HG03103 (cell line): ENCODE measurements at regions not wholly inside any gene's neighbourhood (a gene's known extent, or its start where the extent isn't known, plus 50 kb on each side); places are given as distances from the start of the nearest gene placed in this dataset.

Source experiments
- ATAC-seq: cut with Tn5 transposase; IDR thresholded peaks from one replicate; pipeline ENCODE4 v1.9.1; 2021; ENCODE audit warnings: low read depth; ENCODE audit not compliant: unreplicated experiment

GRCh38 chr13:34816908-34817665 lies 125.0 kb upstream of the NBEA start:
- no peak for ATAC-seq

DNA sequence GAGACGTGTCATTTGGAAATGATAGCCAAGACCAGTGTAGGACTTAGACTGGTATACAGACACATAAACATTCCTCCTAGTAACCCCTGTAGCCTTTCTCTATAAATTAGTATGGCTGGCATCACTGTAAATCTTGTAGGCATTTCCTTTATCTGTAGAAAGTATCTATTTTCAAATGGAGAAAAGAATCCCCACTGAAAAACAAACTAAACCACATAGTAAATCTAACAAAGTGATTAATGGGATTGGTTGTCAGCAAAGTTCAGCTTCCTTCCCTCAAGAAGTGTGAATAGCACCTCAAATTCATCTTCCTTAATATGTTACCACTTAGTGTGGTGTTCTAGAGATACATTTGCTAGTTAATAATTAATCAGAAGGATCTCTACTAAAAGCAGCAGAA lies 119.4 kb upstream of the NBEA start:
- ATAC-seq = no peak

GRCh38 chr13:34826432-34826831 lies 115.6 kb upstream of the NBEA start:
- ATAC-seq = no peak

DNA sequence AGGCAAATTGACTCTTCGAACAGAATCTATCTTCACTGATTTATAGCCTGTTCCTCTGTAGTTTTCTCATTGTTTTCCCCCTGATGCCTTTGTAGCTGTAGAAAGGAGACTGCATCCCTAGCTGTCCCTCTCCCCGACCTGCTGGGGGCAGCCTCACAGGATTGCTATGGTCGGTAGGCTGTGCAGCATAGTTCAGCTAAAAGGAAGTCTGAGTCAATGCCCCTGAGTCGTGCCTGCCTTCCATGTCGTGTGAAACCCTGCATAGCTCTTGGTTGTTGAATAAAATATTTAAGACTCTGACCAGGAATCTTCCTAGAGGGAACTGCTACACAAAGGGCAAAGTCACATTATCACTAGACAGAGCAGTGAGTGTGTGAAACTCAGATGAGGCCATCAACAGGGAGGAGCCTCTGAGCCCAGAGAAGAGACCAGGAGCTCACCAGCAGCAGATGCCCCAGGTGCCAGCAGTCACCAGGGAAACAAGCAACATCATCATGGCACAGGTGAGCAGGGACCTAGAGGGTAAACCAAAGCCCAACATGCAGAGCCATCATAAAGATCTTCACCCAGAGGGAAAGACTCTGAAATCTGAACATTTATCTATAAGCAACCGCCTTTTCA lies 108.4 kb upstream of the NBEA start:
- no peak for ATAC-seq

- ATAC-seq = no peak
These were observed 99.6 kb upstream of the NBEA start for GRCh38 chr13:34842466-34842865.

GRCh38 chr13:34847766-34848165 lies 94.3 kb upstream of the NBEA start:
- no peak for ATAC-seq

- ATAC-seq = no peak
These were observed 92.7 kb upstream of the NBEA start for GRCh38 chr13:34849406-34849805.

DNA sequence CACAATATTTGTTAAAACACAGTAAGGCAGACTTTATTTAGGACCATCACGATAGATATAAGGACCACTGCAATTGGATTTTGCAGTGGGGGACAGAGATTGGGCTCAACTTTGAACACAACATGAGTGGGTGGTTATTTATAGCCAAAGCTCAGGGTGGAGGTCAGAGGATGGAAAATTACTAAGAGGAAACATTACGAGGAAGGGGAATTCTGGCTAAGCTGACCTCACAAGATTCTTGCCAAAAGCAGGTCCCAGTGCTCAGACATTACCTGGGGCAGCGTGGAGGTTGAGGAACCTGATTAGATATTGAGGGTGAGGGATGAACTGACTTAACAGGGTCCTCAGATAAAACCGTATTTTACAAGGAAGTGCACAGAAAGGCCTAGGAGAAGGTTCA lies 88.9 kb upstream of the NBEA start:
- no peak for ATAC-seq

- ATAC-seq = no peak
These were observed 84.3 kb upstream of the NBEA start for GRCh38 chr13:34857558-34858325.

- no peak for ATAC-seq
These were observed 79.8 kb upstream of the NBEA start for GRCh38 chr13:34862311-34862710.

DNA sequence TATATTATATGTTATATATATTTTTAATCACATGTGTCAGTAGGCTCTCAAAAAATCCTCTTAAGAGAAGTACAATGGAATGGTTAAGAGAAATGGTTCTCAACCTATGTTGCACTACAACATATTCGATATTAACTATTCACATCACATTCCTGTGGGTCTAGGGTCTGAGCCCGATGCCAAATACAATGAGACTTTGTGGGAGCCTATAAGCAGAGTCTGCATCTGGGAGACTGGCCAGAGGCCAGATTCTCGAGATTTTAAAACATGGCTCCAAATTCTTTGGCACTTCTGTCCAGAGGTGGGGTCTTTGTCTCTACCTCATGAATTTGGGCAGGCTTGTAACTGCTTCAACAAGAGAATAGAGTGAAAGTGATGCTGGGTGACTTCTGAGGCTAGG lies 79.4 kb upstream of the NBEA start:
- no peak for ATAC-seq

DNA sequence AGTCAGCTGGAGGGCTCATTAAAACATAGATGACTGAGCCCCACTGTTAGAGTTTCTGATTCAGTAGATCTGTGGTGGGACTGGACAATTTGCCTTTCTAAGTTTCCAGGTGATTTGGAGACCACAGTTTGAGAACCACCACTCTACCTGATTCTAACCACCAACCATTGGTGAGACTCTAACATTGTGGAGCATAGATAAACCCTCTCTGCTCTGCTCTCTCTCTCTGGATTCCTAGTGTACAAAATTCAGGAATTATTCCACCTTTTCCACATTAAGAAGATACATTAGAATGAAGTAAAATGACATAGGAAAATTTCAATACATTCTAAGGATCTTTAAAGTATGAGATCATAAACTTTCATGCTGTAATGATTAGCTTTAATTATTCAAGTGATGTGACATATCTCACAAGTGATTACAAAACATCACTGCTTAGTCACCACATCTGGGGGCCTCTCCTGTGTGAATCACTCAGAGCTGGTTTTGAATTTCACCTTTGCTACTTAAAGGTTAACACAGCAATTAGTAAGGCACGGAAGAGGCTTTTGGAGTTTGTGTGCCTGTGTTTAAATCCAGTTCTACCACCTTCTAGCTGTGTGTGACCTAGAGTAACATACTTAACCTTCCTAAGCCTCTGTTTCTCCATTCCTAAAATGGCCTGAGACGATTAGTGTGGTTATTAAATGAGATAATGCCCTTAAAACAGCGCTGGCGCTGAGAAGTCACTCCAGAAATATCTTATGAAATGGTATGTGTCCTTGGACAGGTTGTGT lies 78.5 kb upstream of the NBEA start:
- no peak for ATAC-seq

DNA sequence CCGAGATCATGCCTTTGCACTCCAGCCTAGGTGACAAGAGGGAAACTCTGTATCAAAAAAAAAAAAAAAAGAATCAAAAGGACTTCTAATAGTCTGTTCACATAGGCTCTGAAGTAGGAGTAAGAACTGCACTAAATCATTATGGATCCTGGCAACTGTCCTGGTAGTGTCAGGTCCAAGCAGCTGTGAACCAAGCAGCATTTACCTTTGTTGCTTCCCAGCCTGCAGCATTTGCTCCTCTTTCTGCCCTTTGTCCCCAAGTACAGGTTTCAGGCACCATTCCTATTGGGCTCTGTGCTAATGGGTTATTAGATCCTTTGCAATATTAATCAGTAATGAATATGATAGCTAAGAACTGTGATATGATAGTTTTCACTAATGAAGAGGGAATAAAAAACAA lies 77.4 kb upstream of the NBEA start:
- no peak for ATAC-seq

GRCh38 chr13:34867590-34867989 lies 74.5 kb upstream of the NBEA start:
- ATAC-seq = no peak

- no peak for ATAC-seq
These were observed 73.3 kb upstream of the NBEA start for GRCh38 chr13:34868733-34869132.

GRCh38 chr13:34869696-34870095 lies 72.4 kb upstream of the NBEA start:
- ATAC-seq = no peak

DNA sequence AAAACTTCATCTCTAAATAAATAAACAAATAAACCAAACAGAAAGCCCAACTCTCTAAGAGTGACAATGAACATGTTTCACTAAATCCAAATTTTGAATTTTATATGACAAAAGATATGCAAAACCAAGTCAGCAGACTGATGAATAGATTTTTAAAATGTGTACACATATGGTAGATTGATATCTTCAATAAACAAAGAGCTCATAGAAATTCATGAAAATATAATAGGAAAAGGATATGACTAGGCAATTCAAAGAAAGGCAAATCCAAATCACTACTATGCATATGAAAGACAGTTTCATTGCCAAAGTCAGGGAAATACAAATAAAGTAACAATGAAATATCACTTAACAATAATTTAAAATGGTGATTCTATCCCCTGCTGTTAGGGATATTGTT lies 63.7 kb upstream of the NBEA start:
- ATAC-seq = no peak

- ATAC-seq = no peak
These were observed 62.2 kb upstream of the NBEA start for GRCh38 chr13:34879851-34880250.

DNA sequence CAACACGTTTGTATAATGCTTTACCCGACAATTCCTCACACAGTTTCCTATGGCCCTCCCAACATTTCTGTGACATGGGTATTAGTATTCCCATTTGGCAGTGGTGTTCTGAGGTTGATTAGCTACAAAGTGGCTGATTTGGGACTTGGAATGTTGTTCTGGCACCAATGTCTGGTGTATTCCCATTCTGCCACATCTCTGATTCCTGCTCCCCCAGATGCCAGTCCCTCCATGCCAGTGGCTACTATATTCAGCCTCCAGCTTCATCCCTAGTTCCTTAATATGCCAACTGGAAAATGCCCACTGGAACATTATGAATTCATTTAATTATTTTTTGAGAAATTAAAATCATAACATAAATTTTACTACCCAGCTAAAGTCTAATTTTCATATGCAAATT lies 60.6 kb upstream of the NBEA start:
- no peak for ATAC-seq

GRCh38 chr13:34883396-34883795 lies 58.7 kb upstream of the NBEA start:
- ATAC-seq = no peak

DNA sequence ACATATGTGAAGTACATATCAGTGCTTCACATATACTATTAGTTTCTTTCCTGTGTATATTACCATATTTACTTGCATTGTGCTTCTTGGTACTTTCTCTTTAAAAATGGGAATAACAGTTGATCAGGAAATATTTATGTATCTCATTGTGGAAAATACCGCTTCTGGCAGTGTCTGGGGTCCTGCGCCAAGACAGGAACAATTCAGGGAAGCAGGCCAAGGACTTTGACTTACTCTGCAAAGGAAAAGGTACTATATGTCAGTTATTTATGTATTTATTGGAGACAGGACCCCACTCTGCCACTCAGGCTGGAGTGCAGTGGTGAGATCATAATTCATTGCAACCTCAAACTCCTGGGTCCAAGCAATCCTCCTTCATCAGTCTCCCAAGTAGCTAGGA lies 57.7 kb upstream of the NBEA start:
- ATAC-seq = no peak
